HepG2 (cell line): ENCODE measurements at regions not wholly inside any gene's neighbourhood (a gene's known extent, or its start where the extent isn't known, plus 50 kb on each side); places are given as distances from the start of the nearest gene placed in this dataset.

Experiments
- ATF7-NPFF ChIP-seq: sonication (generic); formaldehyde crosslinking; IDR thresholded peaks from 2 replicates; pipeline ENCODE4 v1.8.1; 2023; ENCODE audit warnings: mild to moderate bottlenecking, low read depth, missing genetic modification reagents, moderate library complexity
- EEA1 ChIP-seq: sonication (generic); formaldehyde crosslinking; IDR thresholded peaks from 2 replicates; pipeline ENCODE4 v1.5.1; 2020; ENCODE audit warnings: mild to moderate bottlenecking, missing genetic modification reagents, borderline replicate concordance
- FOSL1 ChIP-seq: sonication (generic); formaldehyde crosslinking; IDR thresholded peaks from 2 replicates; pipeline ENCODE4 v1.9.0; 2021; ENCODE audit warnings: missing genetic modification reagents, borderline replicate concordance
- FOXK1 ChIP-seq: sonication (generic); formaldehyde crosslinking; IDR thresholded peaks from 2 replicates; pipeline ENCODE4 v1.4.0; 2020; ENCODE audit warnings: low read depth, missing genetic modification reagents, borderline replicate concordance
- GZF1 ChIP-seq: sonication (generic); formaldehyde crosslinking; IDR thresholded peaks from 2 replicates; pipeline ENCODE4 v1.5.1; 2020; ENCODE audit warnings: mild to moderate bottlenecking, missing genetic modification reagents
- ISL2 ChIP-seq: sonication (generic); formaldehyde crosslinking; IDR thresholded peaks from 2 replicates; pipeline ENCODE4 v1.5.0; 2020; ENCODE audit warnings: missing genetic modification reagents
- MAX ChIP-seq: IDR thresholded peaks from 2 replicates; pipeline ENCODE4 v1.6.1; 2012; ENCODE audit warnings: inconsistent platforms
- POLR2AphosphoS5 ChIP-seq: IDR thresholded peaks from 2 replicates; pipeline ENCODE4 v1.6.1; 2012; ENCODE audit warnings: low read depth, low read length
- SIN3B ChIP-seq: fragments of 150-350 bp; IDR thresholded peaks from 2 replicates; pipeline ENCODE4 v1.6.1; 2014; ENCODE audit warnings: low read length
- SRF ChIP-seq: IDR thresholded peaks from 2 replicates; pipeline ENCODE4 v1.6.1; 2011; ENCODE audit warnings: mild to moderate bottlenecking, low read depth, low read length, moderate library complexity
- TEF ChIP-seq: sonication (generic); formaldehyde crosslinking; IDR thresholded peaks from 2 replicates; pipeline ENCODE4 v1.5.0; 2020; ENCODE audit warnings: missing genetic modification reagents
- THAP11 ChIP-seq: IDR thresholded peaks from 2 replicates; pipeline ENCODE4 v1.6.1; 2016; ENCODE audit warnings: missing biosample characterization, missing genetic modification reagents
- ZBED4 ChIP-seq: sonication (generic); formaldehyde crosslinking; IDR thresholded peaks from 2 replicates; pipeline ENCODE4 v1.4.0; 2020; ENCODE audit warnings: missing genetic modification reagents, borderline replicate concordance
- ZBTB34 ChIP-seq: sonication (generic); formaldehyde crosslinking; IDR thresholded peaks from 2 replicates; pipeline ENCODE4 v1.8.0; 2022; ENCODE audit warnings: mild to moderate bottlenecking, missing genetic modification reagents
- ZC3H13 ChIP-seq: sonication (generic); formaldehyde crosslinking; IDR thresholded peaks from 2 replicates; pipeline ENCODE4 v1.8.1; 2023; ENCODE audit warnings: mild to moderate bottlenecking, missing genetic modification reagents, moderate library complexity
- ZFX ChIP-seq: sonication (generic); formaldehyde crosslinking; IDR thresholded peaks from 2 replicates; pipeline ENCODE4 v1.4.0; 2020; ENCODE audit warnings: mild to moderate bottlenecking, low read depth, missing genetic modification reagents, moderate library complexity
- ZGPAT ChIP-seq: IDR thresholded peaks from 2 replicates; pipeline ENCODE4 v1.6.1; 2016; ENCODE audit warnings: mild to moderate bottlenecking
- ZNF124 ChIP-seq: sonication (generic); formaldehyde crosslinking; IDR thresholded peaks from 2 replicates; pipeline ENCODE4 v1.4.0; 2020; ENCODE audit warnings: missing genetic modification reagents
- ZNF18 ChIP-seq: sonication (generic); formaldehyde crosslinking; IDR thresholded peaks from 2 replicates; pipeline ENCODE4 v1.8.0; 2022; ENCODE audit warnings: mild to moderate bottlenecking, missing genetic modification reagents; ENCODE audit not compliant: insufficient replicate concordance
- ZNF292 ChIP-seq: sonication (generic); formaldehyde crosslinking; IDR thresholded peaks from 2 replicates; pipeline ENCODE4 v1.8.1; 2022; ENCODE audit warnings: mild to moderate bottlenecking, low read depth, missing genetic modification reagents, borderline replicate concordance
- ZNF790 ChIP-seq: sonication (generic); formaldehyde crosslinking; IDR thresholded peaks from 2 replicates; pipeline ENCODE4 v1.8.0; 2022; ENCODE audit warnings: missing genetic modification reagents, mild to moderate bottlenecking, borderline replicate concordance
- ZSCAN31 ChIP-seq: sonication (generic); formaldehyde crosslinking; IDR thresholded peaks from 2 replicates; pipeline ENCODE4 v1.5.0; 2020; ENCODE audit warnings: low read depth, mild to moderate bottlenecking, missing genetic modification reagents

- TF ChIP-seq TEF (CRISPR knock-in tag) (no peak), ZNF292 (peak; percentile 27; the same call in 1 of the 2 replicates), THAP11 (CRISPR knock-in tag) (peak; percentile 82), GZF1 (CRISPR knock-in tag) (no peak), ZGPAT (CRISPR knock-in tag) (peak; percentile 95), ZBTB34 (CRISPR knock-in tag) (peak; percentile 76; the same call in 1 of the 2 replicates), POLR2AphosphoS5 (no peak; the same call in none of the 2 replicates), ZNF18 (CRISPR knock-in tag) (peak; percentile 50), ZFX (CRISPR knock-in tag) (peak; percentile 16; the same call in 1 of the 2 replicates), ATF7-NPFF (CRISPR knock-in tag) (peak; percentile 65; the same call in 1 of the 2 replicates), ISL2 (CRISPR knock-in tag) (peak; percentile 100), EEA1 (no peak), ZBED4 (CRISPR knock-in tag) (0 out of 2 replicates have a peak, but pooled peaks have one; percentile 78), MAX (peak; percentile 54; the same call in 1 of the 2 replicates), FOXK1 (peak; percentile 94), ZNF790 (CRISPR knock-in tag) (no peak), ZC3H13 (CRISPR knock-in tag) (no peak), SRF (no peak), ZNF124 (CRISPR knock-in tag) (peak; percentile 80; the same call in 1 of the 2 replicates), SIN3B (no peak), FOSL1 (CRISPR knock-in tag) (peak; percentile 98), ZSCAN31 (CRISPR knock-in tag) (0 out of 2 replicates have a peak, but pooled peaks have one; percentile 30)
Observed at GRCh38 chr1:67534627-67535065, 104.4 kb upstream of the SERBP1 start (continued).
